LNCaP clone FGC (cell line): ENCODE measurements at regions not wholly inside any gene's neighbourhood (a gene's known extent, or its start where the extent isn't known, plus 50 kb on each side); places are given as distances from the start of the nearest gene placed in this dataset.

Experiments
- DNase-seq: peaks from one replicate; pipeline ENCODE4 v3.0.0-alpha.2; 2011; ENCODE audit warnings: low read depth
- H3K4me3 ChIP-seq: 2 replicates; pipeline ENCODE4 v1.5.1; 2011; ENCODE audit warnings: mild to moderate bottlenecking, low read depth, low read length, control low read depth
- CTCF ChIP-seq: IDR thresholded peaks from 2 replicates; pipeline ENCODE4 v1.5.1; 2012; ENCODE audit warnings: mild to moderate bottlenecking; ENCODE audit not compliant: control insufficient read depth, insufficient read depth; ENCODE audit errors: extremely low read depth

GRCh38 chr3:43906849-43907507, 216.2 kb downstream of the ABHD5 start:
- no peak for DNase-seq
- TF ChIP-seq CTCF = no peak

DNA sequence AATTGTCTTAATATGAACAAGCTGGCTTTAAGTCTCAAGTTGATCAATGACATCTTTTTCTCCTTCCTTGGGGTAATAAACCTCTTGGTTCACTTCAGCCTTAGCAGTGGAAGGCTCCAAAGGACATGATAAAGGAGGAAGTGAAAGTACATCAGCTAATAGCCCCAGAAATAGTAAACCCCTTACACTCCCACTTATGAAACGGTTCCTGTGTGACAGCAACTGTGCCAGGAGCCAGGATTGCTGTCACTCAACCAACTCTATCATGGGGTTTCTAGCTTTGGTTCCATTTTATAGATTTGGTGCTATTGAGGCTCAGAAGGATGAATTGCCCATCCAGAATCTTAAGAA, 216.7 kb downstream of the ABHD5 start:
- H3K4me3 ChIP-seq = no peak overlapping the region
- no peak for DNase-seq
- no peak for TF ChIP-seq CTCF

More at GRCh38 chr3:43906849-43907507, 216.2 kb downstream of the ABHD5 start:
- no peak overlapping the region for H3K4me3 ChIP-seq

GRCh38 chr3:43908456-43908855, 217.7 kb downstream of the ABHD5 start:
- no peak overlapping the region for H3K4me3 ChIP-seq
- TF ChIP-seq CTCF = no peak

GRCh38 chr3:43909149-43909548, 218.4 kb downstream of the ABHD5 start:
- H3K4me3 ChIP-seq = no peak overlapping the region
- no peak for TF ChIP-seq CTCF
- no peak for DNase-seq

More at GRCh38 chr3:43908456-43908855, 217.7 kb downstream of the ABHD5 start:
- no peak for DNase-seq

GRCh38 chr3:43910750-43911149, 220.0 kb downstream of the ABHD5 start:
- no peak for DNase-seq
- H3K4me3 ChIP-seq = no peak overlapping the region

GRCh38 chr3:43913036-43913948, 222.6 kb downstream of the ABHD5 start:
- DNase-seq = no peak
- TF ChIP-seq CTCF = no peak
- H3K4me3 ChIP-seq = no peak overlapping the region

More at GRCh38 chr3:43910750-43911149, 220.0 kb downstream of the ABHD5 start:
- TF ChIP-seq CTCF = no peak
